Neural cell (in vitro differentiated cells): ENCODE measurements at regions not wholly inside any gene's neighbourhood (a gene's known extent, or its start where the extent isn't known, plus 50 kb on each side); places are given as distances from the start of the nearest gene placed in this dataset.

Experiments used
- H2AFZ ChIP-seq: fragments of 200-600, 300-800 bp; sonication (generic), shearing (Covaris generic); 2 replicates; pipeline ENCODE4 v1.6.0; 2014; ENCODE audit warnings: low read depth, mild to moderate bottlenecking, antibody characterized with exemption, low read length, moderate library complexity
- H3F3A ChIP-seq: fragments of 200-600 bp; shearing (Covaris generic); 2 replicates; pipeline ENCODE4 v1.6.1; 2016; ENCODE audit warnings: mild to moderate bottlenecking, moderate library complexity, mixed read lengths, antibody characterized with exemption, low read length; ENCODE audit not compliant: insufficient read depth, poor library complexity, severe bottlenecking
- H3K27ac ChIP-seq: fragments of 200-600, 300-800 bp; sonication (generic), shearing (Covaris generic); 2 replicates; pipeline ENCODE4 v1.5.1; 2014; ENCODE audit warnings: mild to moderate bottlenecking, low read length, moderate library complexity
- H3K27me3 ChIP-seq: fragments of 300-800, 200-600 bp; sonication (generic), shearing (Covaris generic); 2 replicates; pipeline ENCODE4 v1.6.0; 2014; ENCODE audit warnings: mild to moderate bottlenecking, low read depth, low read length, moderate library complexity; ENCODE audit not compliant: insufficient read depth
- H3K36me3 ChIP-seq: fragments of 300-800, 200-600 bp; sonication (generic), shearing (Covaris generic); 2 replicates; pipeline ENCODE4 v1.5.1; 2014; ENCODE audit warnings: mild to moderate bottlenecking, antibody characterized with exemption, low read length, moderate library complexity; ENCODE audit not compliant: insufficient read depth
- H3K4me2 ChIP-seq: fragments of 300-800, 200-600 bp; sonication (generic), shearing (Covaris generic); 2 replicates; pipeline ENCODE4 v1.6.0; 2014; ENCODE audit warnings: mild to moderate bottlenecking, low read length
- H3K4me3 ChIP-seq: fragments of 300-800, 200-600 bp; sonication (generic), shearing (Covaris generic); 2 replicates; pipeline ENCODE4 v1.5.1; 2014; ENCODE audit warnings: mild to moderate bottlenecking, low read length, moderate library complexity
- H3K79me2 ChIP-seq: fragments of 200-600 bp; shearing (Covaris generic); replicated peaks from 2 replicates; pipeline ENCODE4 v1.6.0; 2014; ENCODE audit warnings: mild to moderate bottlenecking, low read length, moderate library complexity; ENCODE audit not compliant: insufficient read depth
- H3K9ac ChIP-seq: fragments of 300-800, 200-600 bp; sonication (generic), shearing (Covaris generic); 2 replicates; pipeline ENCODE4 v1.6.1; 2016; ENCODE audit warnings: mild to moderate bottlenecking, low read length, mixed read lengths
- H3K9me2 ChIP-seq: fragments of 200-600 bp; shearing (Covaris generic); 2 replicates; pipeline ENCODE4 v1.6.1; 2016; ENCODE audit warnings: mild to moderate bottlenecking, low read length, mixed read lengths; ENCODE audit not compliant: insufficient read depth
- H3K9me3 ChIP-seq: fragments of 200-600, 300-800 bp; sonication (generic), shearing (Covaris generic); 2 replicates; pipeline ENCODE4 v1.6.1; 2016; ENCODE audit warnings: mild to moderate bottlenecking, mixed run types, low read length, moderate library complexity, mixed read lengths
- H4K20me1 ChIP-seq: fragments of 200-600 bp; shearing (Covaris generic); 2 replicates; pipeline ENCODE4 v1.6.1; 2016; ENCODE audit warnings: mild to moderate bottlenecking, mixed run types; ENCODE audit not compliant: insufficient read depth
- CTCF ChIP-seq: fragments of 450-650 bp; IDR thresholded peaks from 2 replicates; pipeline ENCODE4 v1.5.1; 2014; ENCODE audit warnings: antibody characterized with exemption, mild to moderate bottlenecking, moderate library complexity; ENCODE audit not compliant: poor library complexity, severe bottlenecking
- EP300 ChIP-seq: fragments of 450-650 bp; conservative IDR thresholded peaks from 2 replicates; pipeline ENCODE4 v1.6.1; 2014; ENCODE audit warnings: antibody characterized with exemption, mild to moderate bottlenecking, moderate library complexity; ENCODE audit not compliant: poor library complexity, severe bottlenecking
- EZH2 ChIP-seq: fragments of 200-600, 300-800 bp; shearing (Covaris generic), sonication (generic); IDR thresholded peaks from 2 replicates; pipeline ENCODE4 v1.6.1; 2014; ENCODE audit warnings: antibody characterized with exemption, low read length, borderline replicate concordance, mild to moderate bottlenecking; ENCODE audit not compliant: insufficient read depth, poor library complexity, severe bottlenecking
- MXI1 ChIP-seq: fragments of 450-650 bp; conservative IDR thresholded peaks from 2 replicates; pipeline ENCODE4 v1.6.1; 2014; ENCODE audit warnings: antibody characterized with exemption, mild to moderate bottlenecking; ENCODE audit not compliant: poor library complexity, severe bottlenecking
- POLR2AphosphoS5 ChIP-seq: IDR thresholded peaks from 2 replicates; pipeline ENCODE4 v1.6.1; 2012
- RAD21 ChIP-seq: fragments of 450-650 bp; conservative IDR thresholded peaks from 2 replicates; pipeline ENCODE4 v1.6.1; 2014; ENCODE audit warnings: antibody characterized with exemption, mild to moderate bottlenecking, moderate library complexity
- REST ChIP-seq: IDR thresholded peaks from 2 replicates; pipeline ENCODE4 v1.6.1; 2012; ENCODE audit warnings: borderline replicate concordance
- SMC3 ChIP-seq: fragments of 450-650 bp; conservative IDR thresholded peaks from 2 replicates; pipeline ENCODE4 v1.6.1; 2014; ENCODE audit warnings: antibody characterized with exemption, mild to moderate bottlenecking, moderate library complexity; ENCODE audit not compliant: poor library complexity
- TAF1 ChIP-seq: IDR thresholded peaks from 2 replicates; pipeline ENCODE4 v1.6.1; 2012; ENCODE audit warnings: low read depth

GRCh38 chr18:42636309-42636708, 479.2 kb downstream of the RIT2 start:
- Histone ChIP-seq H2AFZ (no peak overlapping the region), H3F3A (no peaks in the 10 kb centered on the region)

GRCh38 chr18:42640160-42640559, 475.3 kb downstream of the RIT2 start:
- H3K27ac ChIP-seq, result no peak overlapping the region
- H3K9me3 ChIP-seq, result no peaks in the 10 kb centered on the region
- H3F3A ChIP-seq, result no peaks in the 10 kb centered on the region
- no peak overlapping the region for H3K4me3 ChIP-seq
- no peak overlapping the region for H3K9ac ChIP-seq
- H3K79me2 ChIP-seq, result no peaks in the 10 kb centered on the region
- H2AFZ ChIP-seq, result no peak overlapping the region
- H3K36me3 ChIP-seq, result no peaks in the 10 kb centered on the region
- no peaks in the 10 kb centered on the region for H3K9me2 ChIP-seq
- no peak overlapping the region for H3K4me2 ChIP-seq
- H3K27me3 ChIP-seq, result no peaks in the 10 kb centered on the region
- H4K20me1 ChIP-seq, result no peaks in the 10 kb centered on the region
- TF ChIP-seq MXI1, result no peak
- TF ChIP-seq RAD21, result no peak
- TF ChIP-seq SMC3, result no peak
- no peak for TF ChIP-seq REST
- TF ChIP-seq CTCF, result no peak
- TF ChIP-seq EZH2, result no peak

More at GRCh38 chr18:42636309-42636708, 479.2 kb downstream of the RIT2 start:
- no peak overlapping the region for H3K27ac ChIP-seq
- no peaks in the 10 kb centered on the region for H3K36me3 ChIP-seq
- TF ChIP-seq REST (no peak), MXI1 (no peak), EP300 (no peak), TAF1 (no peak), EZH2 (no peak), CTCF (no peak), RAD21 (no peak), POLR2AphosphoS5 (no peak), SMC3 (no peak)
- no peak overlapping the region for H3K4me2 ChIP-seq
- H4K20me1 ChIP-seq, result no peaks in the 10 kb centered on the region
- no peaks in the 10 kb centered on the region for H3K9me2 ChIP-seq
- H3K9ac ChIP-seq, result no peak overlapping the region
- H3K27me3 ChIP-seq, result no peaks in the 10 kb centered on the region
- no peak overlapping the region for H3K4me3 ChIP-seq
- no peaks in the 10 kb centered on the region for H3K79me2 ChIP-seq
- H3K9me3 ChIP-seq, result no peaks in the 10 kb centered on the region
